ENCODE measurements at regions not wholly inside any gene's neighbourhood (a gene's known extent, or its start where the extent isn't known, plus 50 kb on each side); places are given as distances from the start of the nearest gene placed in this dataset.

GRCh38 chr5:3006526-3006925 is 255.0 kb upstream of the IRX2 start:
- ChIA-PET POLR2A (no interaction called here), CTCF (no interaction called here)
- no peak overlapping the region for H3K4me3 ChIP-seq (ENCODE audit: low read depth, low read length)
- H3K36me3 ChIP-seq (ENCODE audit: control insufficient read depth, insufficient read depth, low read length): no peaks in the 10 kb centered on the region
- H3K27me3 ChIP-seq (ENCODE audit: control insufficient read depth, insufficient read depth, low read length): no peaks in the 10 kb centered on the region
- DNase-seq (ENCODE audit: low read depth): no peak
- TF ChIP-seq CTCF (IDR thresholded peaks at IDR 0.05; ENCODE audit: insufficient read depth, low read depth, low read length): no peak

GRCh38 chr5:3004361-3005080 is 253.0 kb upstream of the IRX2 start:
- ChIA-PET POLR2A (no interaction called here), CTCF (no interaction called here)

GRCh38 chr5:3002230-3002629 is 250.8 kb upstream of the IRX2 start:
- CTCF ChIA-PET: no interaction called here
- Histone ChIP-seq H3K27me3 (ENCODE audit: control insufficient read depth, insufficient read depth, low read length) (no peaks in the 10 kb centered on the region), H3K36me3 (ENCODE audit: control insufficient read depth, insufficient read depth, low read length) (no peaks in the 10 kb centered on the region), H3K4me3 (ENCODE audit: low read depth, low read length) (no peak overlapping the region)
- POLR2A ChIA-PET: no interaction called here
- TF ChIP-seq CTCF (IDR thresholded peaks at IDR 0.05; ENCODE audit: insufficient read depth, low read depth, low read length): no peak
- no peak for DNase-seq (ENCODE audit: low read depth)

More at GRCh38 chr5:3004361-3005080, 253.0 kb upstream of the IRX2 start:
- no peak for TF ChIP-seq CTCF (IDR thresholded peaks at IDR 0.05; ENCODE audit: insufficient read depth, low read depth, low read length)
- H3K36me3 ChIP-seq (ENCODE audit: control insufficient read depth, insufficient read depth, low read length): no peaks in the 10 kb centered on the region
- DNase-seq (ENCODE audit: low read depth): no peak
- H3K4me3 ChIP-seq (ENCODE audit: low read depth, low read length): no peak overlapping the region
- no peaks in the 10 kb centered on the region for H3K27me3 ChIP-seq (ENCODE audit: control insufficient read depth, insufficient read depth, low read length)

GRCh38 chr5:3000631-3001030 is 249.2 kb upstream of the IRX2 start:
- POLR2A ChIA-PET: no interaction called here
- Histone ChIP-seq H3K27me3 (ENCODE audit: control insufficient read depth, insufficient read depth, low read length) (no peaks in the 10 kb centered on the region), H3K36me3 (ENCODE audit: control insufficient read depth, insufficient read depth, low read length) (no peaks in the 10 kb centered on the region), H3K4me3 (ENCODE audit: low read depth, low read length) (no peak overlapping the region)
- DNase-seq (ENCODE audit: low read depth): no peak
- CTCF ChIA-PET: no interaction called here
- no peak for TF ChIP-seq CTCF (IDR thresholded peaks at IDR 0.05; ENCODE audit: insufficient read depth, low read depth, low read length)

- no peaks in the 10 kb centered on the region for H3K27me3 ChIP-seq (ENCODE audit: control insufficient read depth, insufficient read depth, low read length)
- H3K36me3 ChIP-seq (ENCODE audit: control insufficient read depth, insufficient read depth, low read length): no peaks in the 10 kb centered on the region
- POLR2A ChIA-PET: no interaction called here
- no peak overlapping the region for H3K4me3 ChIP-seq (ENCODE audit: low read depth, low read length)
- CTCF ChIA-PET: no interaction called here
- no peak for TF ChIP-seq CTCF (IDR thresholded peaks at IDR 0.05; ENCODE audit: insufficient read depth, low read depth, low read length)
- no peak for DNase-seq (ENCODE audit: low read depth)
These were observed 248.4 kb upstream of the IRX2 start for GRCh38 chr5:2999926-3000325.
